ENCODE measurements at regions not wholly inside any gene's neighbourhood (a gene's known extent, or its start where the extent isn't known, plus 50 kb on each side); places are given as distances from the start of the nearest gene placed in this dataset.

DNA sequence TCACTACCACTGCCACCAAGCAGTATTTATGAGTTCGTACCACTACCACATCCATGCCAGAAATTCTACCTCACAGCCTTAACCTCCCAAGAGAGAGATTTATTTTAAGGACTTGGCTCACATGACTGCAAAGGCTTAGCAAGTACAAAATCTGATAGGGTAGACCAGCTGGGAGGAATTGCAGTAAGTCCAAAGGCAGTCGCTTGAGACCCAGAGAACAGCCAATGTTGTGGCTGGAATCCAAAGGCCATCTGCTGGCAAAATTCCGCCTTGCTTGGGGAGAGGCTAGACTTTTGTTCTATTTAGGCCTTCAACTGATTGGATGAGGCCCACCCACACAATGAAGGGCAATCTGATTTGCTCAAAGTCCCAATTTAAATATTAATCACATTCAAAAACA lies 101.4 kb upstream of the STT3B start:
- TF ChIP-seq, protein P1, sequence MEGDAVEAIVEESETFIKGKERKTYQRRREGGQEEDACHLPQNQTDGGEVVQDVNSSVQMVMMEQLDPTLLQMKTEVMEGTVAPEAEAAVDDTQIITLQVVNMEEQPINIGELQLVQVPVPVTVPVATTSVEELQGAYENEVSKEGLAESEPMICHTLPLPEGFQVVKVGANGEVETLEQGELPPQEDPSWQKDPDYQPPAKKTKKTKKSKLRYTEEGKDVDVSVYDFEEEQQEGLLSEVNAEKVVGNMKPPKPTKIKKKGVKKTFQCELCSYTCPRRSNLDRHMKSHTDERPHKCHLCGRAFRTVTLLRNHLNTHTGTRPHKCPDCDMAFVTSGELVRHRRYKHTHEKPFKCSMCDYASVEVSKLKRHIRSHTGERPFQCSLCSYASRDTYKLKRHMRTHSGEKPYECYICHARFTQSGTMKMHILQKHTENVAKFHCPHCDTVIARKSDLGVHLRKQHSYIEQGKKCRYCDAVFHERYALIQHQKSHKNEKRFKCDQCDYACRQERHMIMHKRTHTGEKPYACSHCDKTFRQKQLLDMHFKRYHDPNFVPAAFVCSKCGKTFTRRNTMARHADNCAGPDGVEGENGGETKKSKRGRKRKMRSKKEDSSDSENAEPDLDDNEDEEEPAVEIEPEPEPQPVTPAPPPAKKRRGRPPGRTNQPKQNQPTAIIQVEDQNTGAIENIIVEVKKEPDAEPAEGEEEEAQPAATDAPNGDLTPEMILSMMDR (IDR thresholded peaks at IDR 0.05; ENCODE audit: low read depth, low read length), result no peak
- no peak overlapping the region for H3K4me3 ChIP-seq (ENCODE audit: low read depth, low read length)

GRCh38 chr3:31432897-31433678 lies 99.6 kb upstream of the STT3B start:
- TF ChIP-seq, protein P1 (IDR thresholded peaks at IDR 0.05; ENCODE audit: low read depth, low read length), result no peak
- no peak overlapping the region for H3K4me3 ChIP-seq (ENCODE audit: low read depth, low read length)

GRCh38 chr3:31433679-31433992 lies 99.1 kb upstream of the STT3B start:
- H3K4me3 ChIP-seq (ENCODE audit: low read depth, low read length), result no peak overlapping the region
- TF ChIP-seq, protein P1 (IDR thresholded peaks at IDR 0.05; ENCODE audit: low read depth, low read length), result no peak

GRCh38 chr3:31434819-31435218 lies 97.9 kb upstream of the STT3B start:
- TF ChIP-seq, protein P1 (IDR thresholded peaks at IDR 0.05; ENCODE audit: low read depth, low read length), result no peak
- H3K4me3 ChIP-seq (ENCODE audit: low read depth, low read length), result no peak overlapping the region

DNA sequence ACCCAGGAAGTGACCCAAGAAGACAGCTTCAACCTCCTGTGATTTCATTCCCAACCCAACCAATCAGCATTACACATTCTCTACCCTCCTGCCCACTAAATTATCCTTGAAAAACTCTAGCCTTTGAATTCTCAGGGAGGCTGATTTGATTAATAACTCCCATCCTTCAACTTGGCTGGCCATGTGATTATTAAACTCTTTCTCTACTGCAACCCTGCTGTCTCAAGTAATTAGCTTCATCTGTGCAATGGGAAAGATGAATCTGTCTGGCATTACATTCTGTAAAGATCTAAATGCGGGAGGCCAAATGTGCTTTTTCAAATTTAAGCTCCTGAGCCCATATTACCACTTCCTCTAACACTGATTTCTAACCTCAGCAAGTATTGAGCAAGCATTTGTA lies 95.9 kb upstream of the STT3B start:
- TF ChIP-seq, protein P1 (IDR thresholded peaks at IDR 0.05; ENCODE audit: low read depth, low read length), result no peak
- no peak overlapping the region for H3K4me3 ChIP-seq (ENCODE audit: low read depth, low read length)

GRCh38 chr3:31438742-31439141 lies 94.0 kb upstream of the STT3B start:
- H3K4me3 ChIP-seq (ENCODE audit: low read depth, low read length), result no peak overlapping the region
- TF ChIP-seq, protein P1 (IDR thresholded peaks at IDR 0.05; ENCODE audit: low read depth, low read length), result no peak

DNA sequence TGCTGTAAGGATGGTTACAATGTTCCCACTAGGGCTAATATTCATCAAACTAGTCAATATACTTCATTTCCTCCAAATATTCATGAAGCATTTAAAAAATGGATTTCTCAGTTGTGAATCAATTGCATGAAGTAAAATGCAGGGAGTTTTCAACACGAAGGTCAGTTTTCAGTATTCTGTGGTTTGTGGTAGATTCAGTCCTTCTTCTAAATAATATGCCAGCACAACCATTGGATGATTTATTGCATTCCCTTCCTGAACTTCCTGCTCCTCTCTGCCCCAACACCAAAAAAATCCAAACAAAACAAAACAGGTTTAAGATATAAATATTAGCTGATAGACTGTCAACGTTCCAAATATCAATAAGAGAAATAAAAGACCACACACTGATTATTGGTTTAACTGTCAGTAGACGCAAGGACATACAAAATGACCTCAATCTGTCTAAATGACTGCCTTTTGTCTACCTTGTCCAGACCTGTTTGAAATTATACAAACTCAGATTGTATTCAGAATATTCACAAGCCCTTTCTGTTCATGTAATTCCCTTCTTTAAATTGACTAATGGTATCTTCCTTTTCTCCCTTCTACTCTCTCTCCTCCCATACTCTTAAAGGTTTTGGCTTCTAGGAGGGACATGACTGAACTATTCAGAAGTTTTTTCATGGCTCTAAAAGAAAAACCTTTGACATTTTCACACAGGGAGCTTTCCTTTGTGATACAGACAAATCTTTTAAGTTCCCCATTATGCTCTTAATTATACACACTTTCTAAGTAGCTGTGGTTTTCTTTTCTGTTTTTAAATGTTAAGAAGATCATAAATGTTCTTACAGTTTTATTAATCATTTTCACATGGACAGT lies 92.6 kb upstream of the STT3B start:
- no peak overlapping the region for H3K4me3 ChIP-seq (ENCODE audit: low read depth, low read length)
- TF ChIP-seq, protein P1 (IDR thresholded peaks at IDR 0.05; ENCODE audit: low read depth, low read length), result no peak

All from WI38 (cell line).